Glomerular visceral epithelial cell (primary cell): ENCODE measurements at regions not wholly inside any gene's neighbourhood (a gene's known extent, or its start where the extent isn't known, plus 50 kb on each side); places are given as distances from the start of the nearest gene placed in this dataset.

Experiments
- DNase-seq: peaks from one replicate; pipeline ENCODE4 v3.0.0-alpha.2; 2016; ENCODE audit errors: extremely low spot score

GRCh38 chr16:52052818-52053217 is 494.1 kb downstream of the TOX3 start:
- DNase-seq: no peak

- no peak for DNase-seq
Observed at GRCh38 chr16:52051414-52052172, 495.4 kb downstream of the TOX3 start.

- no peak for DNase-seq
Observed at GRCh38 chr16:52050418-52050817, 496.5 kb downstream of the TOX3 start.

- DNase-seq: no peak
Observed at GRCh38 chr16:52035436-52035835, 511.5 kb downstream of the TOX3 start.

GRCh38 chr16:52034830-52035229 is 512.1 kb downstream of the TOX3 start:
- DNase-seq: no peak

GRCh38 chr16:52033992-52034391 is 513.0 kb downstream of the TOX3 start:
- no peak for DNase-seq

- no peak for DNase-seq
Observed at GRCh38 chr16:52022980-52023379, 524.0 kb downstream of the TOX3 start.

- DNase-seq: no peak
Observed at GRCh38 chr16:52022177-52022576, 524.8 kb downstream of the TOX3 start.

GRCh38 chr16:52016387-52016786 is 530.6 kb downstream of the TOX3 start:
- DNase-seq: no peak

- no peak for DNase-seq
Observed at GRCh38 chr16:52005551-52005950, 541.4 kb downstream of the TOX3 start.

- no peak for DNase-seq
Observed at GRCh38 chr16:52004343-52004742, 542.6 kb downstream of the TOX3 start.

- no peak for DNase-seq
Observed at GRCh38 chr16:52002026-52002425, 544.9 kb downstream of the TOX3 start.

- no peak for DNase-seq
Observed at GRCh38 chr16:51996516-51996915, 550.4 kb downstream of the TOX3 start.

GRCh38 chr16:51994597-51994996 is 552.3 kb downstream of the TOX3 start:
- DNase-seq: peak; percentile 2

GRCh38 chr16:51989637-51990230 is 557.2 kb downstream of the TOX3 start:
- DNase-seq: no peak

- DNase-seq: no peak
Observed at GRCh38 chr16:51988977-51989376, 558.0 kb downstream of the TOX3 start.

GRCh38 chr16:51987519-51987918 is 559.4 kb downstream of the TOX3 start:
- DNase-seq: no peak

- DNase-seq: no peak
Observed at GRCh38 chr16:51986717-51987116, 560.2 kb downstream of the TOX3 start.

- DNase-seq: no peak
Observed at GRCh38 chr16:51986301-51986700, 560.6 kb downstream of the TOX3 start.

- no peak for DNase-seq
Observed at GRCh38 chr16:51985126-51985525, 561.8 kb downstream of the TOX3 start.

GRCh38 chr16:51984395-51984794 is 562.5 kb downstream of the TOX3 start:
- DNase-seq: no peak

GRCh38 chr16:51982715-51983680 is 563.9 kb downstream of the TOX3 start:
- DNase-seq: peak; percentile 36
